PFSK-1 (cell line): ENCODE measurements at regions not wholly inside any gene's neighbourhood (a gene's known extent, or its start where the extent isn't known, plus 50 kb on each side); places are given as distances from the start of the nearest gene placed in this dataset.

Experiments used
- FOXP2 ChIP-seq: optimal IDR thresholded peaks from 2 replicates; pipeline ENCODE3; 2011; ENCODE audit warnings: borderline replicate concordance, control low read depth, inconsistent platforms; ENCODE audit not compliant: insufficient read depth; ENCODE audit errors: extremely low read length, extremely low read depth
- POLR2AphosphoS5 ChIP-seq: IDR thresholded peaks from 2 replicates; pipeline ENCODE4 v1.6.1; 2012; ENCODE audit warnings: low read depth, mild to moderate bottlenecking, control low read depth, low read length, moderate library complexity
- SIN3A ChIP-seq: IDR thresholded peaks from 2 replicates; pipeline ENCODE4 v1.6.1; 2012; ENCODE audit warnings: mild to moderate bottlenecking, low read length, moderate library complexity, borderline replicate concordance; ENCODE audit not compliant: insufficient read depth
- TAF1 ChIP-seq: IDR thresholded peaks from 2 replicates; pipeline ENCODE4 v1.6.1; 2012; ENCODE audit warnings: low read length, control low read depth, borderline replicate concordance; ENCODE audit not compliant: insufficient read depth
- TF ChIP-seq, protein P1 (sequence below), 2 experiments: IDR thresholded peaks; 2 replicates each; pipeline versions ENCODE4 v1.6.1 to v1.8.0; 2011 to 2012; ENCODE audit warnings: low read depth in 2 of 2, low read length in 2 of 2, control low read depth in 1 of 2, inconsistent platforms in 1 of 2, mild to moderate bottlenecking in 1 of 2, moderate library complexity in 1 of 2; ENCODE audit not compliant: insufficient read depth in 1 of 2

DNA sequence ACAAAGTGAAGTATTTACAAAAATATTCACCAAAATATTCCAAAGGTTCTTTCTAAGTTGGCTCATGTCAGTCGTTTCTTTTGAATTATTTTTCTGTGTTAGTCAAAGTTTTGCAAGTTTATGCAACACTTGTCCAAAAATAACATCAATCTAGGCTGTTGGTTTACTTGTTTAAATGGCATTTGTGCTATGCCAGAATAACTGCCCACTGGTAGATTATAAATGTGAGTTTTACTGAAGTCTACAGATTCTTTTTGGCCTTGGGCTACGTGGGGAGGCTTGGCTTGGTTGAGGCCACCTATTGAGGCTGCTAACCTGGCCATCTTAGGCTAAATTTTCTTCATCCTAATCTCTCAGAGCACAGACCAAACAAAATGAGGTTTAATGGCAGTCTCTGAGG is 1091.9 kb upstream of the RAG2 start:
- TF ChIP-seq TAF1 = no peak
- TF ChIP-seq SIN3A = no peak
- TF ChIP-seq FOXP2 = no peak
- TF ChIP-seq, protein P1, sequence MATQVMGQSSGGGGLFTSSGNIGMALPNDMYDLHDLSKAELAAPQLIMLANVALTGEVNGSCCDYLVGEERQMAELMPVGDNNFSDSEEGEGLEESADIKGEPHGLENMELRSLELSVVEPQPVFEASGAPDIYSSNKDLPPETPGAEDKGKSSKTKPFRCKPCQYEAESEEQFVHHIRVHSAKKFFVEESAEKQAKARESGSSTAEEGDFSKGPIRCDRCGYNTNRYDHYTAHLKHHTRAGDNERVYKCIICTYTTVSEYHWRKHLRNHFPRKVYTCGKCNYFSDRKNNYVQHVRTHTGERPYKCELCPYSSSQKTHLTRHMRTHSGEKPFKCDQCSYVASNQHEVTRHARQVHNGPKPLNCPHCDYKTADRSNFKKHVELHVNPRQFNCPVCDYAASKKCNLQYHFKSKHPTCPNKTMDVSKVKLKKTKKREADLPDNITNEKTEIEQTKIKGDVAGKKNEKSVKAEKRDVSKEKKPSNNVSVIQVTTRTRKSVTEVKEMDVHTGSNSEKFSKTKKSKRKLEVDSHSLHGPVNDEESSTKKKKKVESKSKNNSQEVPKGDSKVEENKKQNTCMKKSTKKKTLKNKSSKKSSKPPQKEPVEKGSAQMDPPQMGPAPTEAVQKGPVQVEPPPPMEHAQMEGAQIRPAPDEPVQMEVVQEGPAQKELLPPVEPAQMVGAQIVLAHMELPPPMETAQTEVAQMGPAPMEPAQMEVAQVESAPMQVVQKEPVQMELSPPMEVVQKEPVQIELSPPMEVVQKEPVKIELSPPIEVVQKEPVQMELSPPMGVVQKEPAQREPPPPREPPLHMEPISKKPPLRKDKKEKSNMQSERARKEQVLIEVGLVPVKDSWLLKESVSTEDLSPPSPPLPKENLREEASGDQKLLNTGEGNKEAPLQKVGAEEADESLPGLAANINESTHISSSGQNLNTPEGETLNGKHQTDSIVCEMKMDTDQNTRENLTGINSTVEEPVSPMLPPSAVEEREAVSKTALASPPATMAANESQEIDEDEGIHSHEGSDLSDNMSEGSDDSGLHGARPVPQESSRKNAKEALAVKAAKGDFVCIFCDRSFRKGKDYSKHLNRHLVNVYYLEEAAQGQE (IDR thresholded peaks at IDR 0.05; ENCODE audit: insufficient read depth in 1 of 2, low read depth in 2 of 2, low read length in 2 of 2) = no peak
- no peak for TF ChIP-seq POLR2AphosphoS5

DNA sequence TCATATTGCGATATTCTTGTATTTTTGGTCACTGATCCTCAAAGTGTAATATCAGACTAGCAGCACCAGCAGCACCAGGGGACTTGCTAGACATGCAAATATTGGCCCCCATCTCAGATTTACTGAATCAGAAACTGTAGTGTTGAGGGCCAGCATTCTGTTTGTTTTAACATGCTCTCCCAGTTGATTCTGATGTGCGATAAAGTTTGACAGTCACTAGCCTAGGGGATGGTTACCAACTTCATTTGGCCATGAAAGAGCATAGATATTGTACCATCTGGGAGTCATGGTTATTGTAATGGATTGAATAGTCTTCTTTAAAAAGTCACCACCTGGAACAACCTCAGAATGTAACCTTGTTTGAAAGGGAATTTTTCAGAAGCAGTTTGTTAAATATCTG is 1090.4 kb upstream of the RAG2 start:
- no peak for TF ChIP-seq POLR2AphosphoS5
- no peak for TF ChIP-seq SIN3A
- TF ChIP-seq, protein P1 (IDR thresholded peaks at IDR 0.05; ENCODE audit: insufficient read depth in 1 of 2, low read depth in 2 of 2, low read length in 2 of 2) = no peak
- TF ChIP-seq TAF1 = no peak
- no peak for TF ChIP-seq FOXP2

DNA sequence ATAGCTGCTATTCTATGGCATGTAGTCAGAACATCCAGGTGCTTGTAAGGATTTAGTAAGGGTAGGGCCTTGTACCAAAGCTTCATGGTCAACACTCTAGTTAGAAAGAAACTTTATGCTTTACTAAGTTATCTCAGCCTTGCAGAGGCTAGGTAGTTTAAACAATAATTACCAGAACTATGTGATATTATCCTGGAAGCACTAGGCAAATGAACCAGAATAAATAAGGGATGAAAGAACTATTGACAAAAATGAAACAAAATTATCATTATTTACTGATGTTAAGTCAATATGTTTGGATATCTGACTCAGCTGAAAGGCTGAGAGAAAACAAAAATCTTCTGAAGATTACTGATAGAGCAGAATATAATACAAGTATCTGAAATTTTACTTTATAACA is 1089.1 kb upstream of the RAG2 start:
- TF ChIP-seq, protein P1 (IDR thresholded peaks at IDR 0.05; ENCODE audit: insufficient read depth in 1 of 2, low read depth in 2 of 2, low read length in 2 of 2) = no peak
- TF ChIP-seq TAF1 (no peak), SIN3A (no peak), FOXP2 (no peak), POLR2AphosphoS5 (no peak)

DNA sequence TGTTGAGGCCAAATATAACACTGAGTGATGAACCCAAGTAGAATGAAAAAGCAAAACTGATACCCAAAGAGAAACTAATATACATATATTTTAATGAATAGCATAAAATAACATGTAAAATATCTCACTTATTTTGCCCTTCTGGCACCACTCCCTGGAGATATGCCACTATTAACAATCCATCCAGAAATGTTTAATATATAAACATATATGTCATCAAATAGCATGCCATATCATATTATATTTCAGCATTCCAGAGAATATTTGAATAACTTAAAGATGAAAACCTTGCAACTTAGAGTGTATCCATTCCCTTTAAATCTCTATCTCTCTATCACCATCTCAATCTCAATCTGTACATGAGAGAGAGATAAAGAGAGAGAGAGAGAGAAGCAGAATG is 1073.3 kb upstream of the RAG2 start:
- no peak for TF ChIP-seq TAF1
- TF ChIP-seq SIN3A = no peak
- TF ChIP-seq, protein P1 (IDR thresholded peaks at IDR 0.05; ENCODE audit: insufficient read depth in 1 of 2, low read depth in 2 of 2, low read length in 2 of 2) = no peak
- TF ChIP-seq FOXP2 = no peak
- no peak for TF ChIP-seq POLR2AphosphoS5

DNA sequence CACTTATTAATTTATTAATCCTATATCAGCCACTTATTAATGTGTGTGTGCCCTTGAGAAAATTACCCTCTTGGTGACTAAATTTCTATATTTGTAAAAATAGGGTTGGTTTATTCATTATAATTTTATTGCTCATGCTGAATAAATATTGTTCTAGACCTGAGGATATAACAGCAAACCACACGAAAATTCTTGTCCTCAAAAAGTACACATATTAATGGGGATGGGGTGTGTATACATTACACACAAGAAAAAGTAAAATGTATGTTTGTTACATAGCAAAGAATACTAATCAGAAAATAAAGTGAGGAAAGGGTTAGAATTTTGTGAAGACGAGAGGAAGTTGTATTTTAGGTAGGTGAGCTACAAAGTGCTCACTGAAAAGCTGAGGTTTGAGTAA is 1068.9 kb upstream of the RAG2 start:
- TF ChIP-seq FOXP2 (no peak), POLR2AphosphoS5 (no peak), SIN3A (no peak), TAF1 (no peak)
- TF ChIP-seq, protein P1 (IDR thresholded peaks at IDR 0.05; ENCODE audit: insufficient read depth in 1 of 2, low read depth in 2 of 2, low read length in 2 of 2) = no peak
